ENCODE measurements at regions not wholly inside any gene's neighbourhood (a gene's known extent, or its start where the extent isn't known, plus 50 kb on each side); places are given as distances from the start of the nearest gene placed in this dataset.

DNA sequence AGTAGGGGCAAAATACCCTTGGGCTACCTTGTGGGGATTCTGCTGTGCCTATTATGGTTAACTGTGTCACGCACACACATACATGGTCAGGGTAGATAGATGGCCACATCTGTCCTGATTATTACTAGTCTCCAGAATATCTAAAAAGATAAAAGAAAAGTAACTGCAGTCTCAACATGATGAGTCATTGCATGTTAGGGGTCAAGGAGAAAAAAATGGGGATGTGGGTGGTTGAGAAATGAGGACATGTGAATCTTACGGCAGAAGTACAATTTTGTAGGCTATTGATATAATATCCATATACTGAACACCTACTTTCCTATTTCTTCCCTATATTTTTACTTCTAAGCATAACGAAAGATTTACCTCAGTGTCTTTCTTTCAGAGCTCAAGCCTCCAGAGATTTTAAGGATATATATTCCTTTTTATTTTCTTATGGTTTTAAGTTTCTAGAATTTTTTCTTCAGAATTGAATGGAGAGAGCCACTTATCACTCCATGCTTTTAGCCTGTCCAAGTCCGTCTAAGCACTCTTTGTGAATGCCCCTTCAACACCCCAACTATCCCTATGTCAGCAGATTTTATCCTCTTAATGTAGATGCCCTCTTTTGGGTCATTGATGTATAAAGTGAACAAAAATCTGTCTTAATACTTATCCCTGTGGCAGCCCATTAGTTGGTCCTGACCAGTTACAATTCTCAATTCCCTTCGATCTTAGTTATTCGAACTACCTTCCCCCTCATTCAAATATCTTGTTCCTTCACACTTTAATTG lies 642.2 kb downstream of the IQCM start:
- no peak overlapping the region for H4K12ac ChIP-seq (ENCODE audit: low read depth, low read length)
- H2AK5ac ChIP-seq (ENCODE audit: low read length): no peak overlapping the region
- H2BK12ac ChIP-seq (ENCODE audit: low read length): no peak overlapping the region
- H2AFZ ChIP-seq (ENCODE audit: insufficient read depth, low read length, poor library complexity): no peak overlapping the region
- 100% methylated on average over 2 of the region's 6 CpGs for WGBS (ENCODE audit: extremely low coverage, insufficient coverage, insufficient read length)
- H4K91ac ChIP-seq (ENCODE audit: low read depth, low read length): no peak overlapping the region
- no peak overlapping the region for H3K14ac ChIP-seq (ENCODE audit: low read length)
- no peak overlapping the region for H4K8ac ChIP-seq (ENCODE audit: low read depth, low read length)
- no peak overlapping the region for H2BK120ac ChIP-seq (ENCODE audit: insufficient read depth, low read length, poor library complexity)
- no peaks in the 10 kb centered on the region for H3K27me3 ChIP-seq (ENCODE audit: insufficient read depth, low read length)
- H3K79me1 ChIP-seq (ENCODE audit: low read length): no peaks in the 10 kb centered on the region
- no peak overlapping the region for H3K4me3 ChIP-seq (ENCODE audit: low read depth, low read length)
- DNase-seq: no peak
- no peaks in the 10 kb centered on the region for H3K79me2 ChIP-seq (ENCODE audit: control insufficient read depth, insufficient read depth, low read length, poor library complexity)
- no peaks in the 10 kb centered on the region for H3K36me3 ChIP-seq (ENCODE audit: control insufficient read depth in 1 of 2, insufficient read depth in 2 of 2, low read length in 2 of 2)
- no peak overlapping the region for H3K4ac ChIP-seq (ENCODE audit: low read depth, low read length)
- no peak overlapping the region for H2BK5ac ChIP-seq (ENCODE audit: low read depth, low read length, poor library complexity)
- H3K4me2 ChIP-seq (ENCODE audit: low read length): no peak overlapping the region
- H3K27ac ChIP-seq (ENCODE audit: low read depth, low read length): no peak overlapping the region
- H3K18ac ChIP-seq (ENCODE audit: low read length): no peak overlapping the region
- no peaks in the 10 kb centered on the region for H3K9me3 ChIP-seq (ENCODE audit: insufficient read depth, low read depth, low read length)
- H3K9ac ChIP-seq (ENCODE audit: low read length): no peak overlapping the region
- H3K23ac ChIP-seq (ENCODE audit: low read length): no peak overlapping the region
- H3K4me1 ChIP-seq (ENCODE audit: control insufficient read depth in 1 of 2, insufficient read depth in 2 of 2, low read length in 2 of 2): no peaks in the 10 kb centered on the region

- DNase-seq: no peak
- Histone ChIP-seq H2BK12ac (ENCODE audit: low read length) (no peak overlapping the region), H3K4me3 (ENCODE audit: low read depth, low read length) (no peak overlapping the region), H3K14ac (ENCODE audit: low read length) (no peak overlapping the region), H3K36me3 (ENCODE audit: control insufficient read depth in 1 of 2, insufficient read depth in 2 of 2, low read length in 2 of 2) (no peaks in the 10 kb centered on the region), H3K27ac (ENCODE audit: low read depth, low read length) (no peak overlapping the region), H3K9me3 (ENCODE audit: insufficient read depth, low read depth, low read length) (no peaks in the 10 kb centered on the region), H3K4ac (ENCODE audit: low read depth, low read length) (no peak overlapping the region), H4K8ac (ENCODE audit: low read depth, low read length) (no peak overlapping the region), H2BK120ac (ENCODE audit: insufficient read depth, low read length, poor library complexity) (no peak overlapping the region), H3K18ac (ENCODE audit: low read length) (no peak overlapping the region), H4K91ac (ENCODE audit: low read depth, low read length) (no peak overlapping the region), H3K4me2 (ENCODE audit: low read length) (no peak overlapping the region), H2BK5ac (ENCODE audit: low read depth, low read length, poor library complexity) (no peak overlapping the region), H2AK5ac (ENCODE audit: low read length) (no peak overlapping the region), H3K4me1 (ENCODE audit: control insufficient read depth in 1 of 2, insufficient read depth in 2 of 2, low read length in 2 of 2) (peaks cover 0 to 5% of the 10 kb centered on the region in 2 experiments), H3K79me2 (ENCODE audit: control insufficient read depth, insufficient read depth, low read length, poor library complexity) (no peaks in the 10 kb centered on the region), H3K27me3 (ENCODE audit: insufficient read depth, low read length) (no peaks in the 10 kb centered on the region), H3K9ac (ENCODE audit: low read length) (no peak overlapping the region), H3K79me1 (ENCODE audit: low read length) (no peaks in the 10 kb centered on the region), H3K23ac (ENCODE audit: low read length) (no peak overlapping the region), H4K12ac (ENCODE audit: low read depth, low read length) (no peak overlapping the region), H2AFZ (ENCODE audit: insufficient read depth, low read length, poor library complexity) (no peak overlapping the region)
- no CpG with 5 or more reads among the region's 2 CpGs for WGBS (ENCODE audit: extremely low coverage, insufficient coverage, insufficient read length)
These were observed 647.0 kb downstream of the IQCM start for GRCh38 chr4:149168645-149169044.

GRCh38 chr4:149166876-149167275 lies 648.8 kb downstream of the IQCM start:
- Histone ChIP-seq H3K79me1 (ENCODE audit: low read length) (no peaks in the 10 kb centered on the region), H3K27ac (ENCODE audit: low read depth, low read length) (no peak overlapping the region), H3K36me3 (ENCODE audit: control insufficient read depth in 1 of 2, insufficient read depth in 2 of 2, low read length in 2 of 2) (no peaks in the 10 kb centered on the region), H4K12ac (ENCODE audit: low read depth, low read length) (no peak overlapping the region), H2BK12ac (ENCODE audit: low read length) (no peak overlapping the region), H3K4me2 (ENCODE audit: low read length) (no peak overlapping the region), H2AFZ (ENCODE audit: insufficient read depth, low read length, poor library complexity) (no peak overlapping the region), H3K4ac (ENCODE audit: low read depth, low read length) (no peak overlapping the region), H4K91ac (ENCODE audit: low read depth, low read length) (no peak overlapping the region), H3K79me2 (ENCODE audit: control insufficient read depth, insufficient read depth, low read length, poor library complexity) (no peaks in the 10 kb centered on the region), H2AK5ac (ENCODE audit: low read length) (no peak overlapping the region), H3K14ac (ENCODE audit: low read length) (no peak overlapping the region), H4K8ac (ENCODE audit: low read depth, low read length) (no peak overlapping the region), H3K9ac (ENCODE audit: low read length) (no peak overlapping the region), H3K4me1 (ENCODE audit: control insufficient read depth in 1 of 2, insufficient read depth in 2 of 2, low read length in 2 of 2) (peaks cover 0 to 5% of the 10 kb centered on the region in 2 experiments), H3K4me3 (ENCODE audit: low read depth, low read length) (no peak overlapping the region), H2BK120ac (ENCODE audit: insufficient read depth, low read length, poor library complexity) (no peak overlapping the region), H3K18ac (ENCODE audit: low read length) (no peak overlapping the region), H2BK5ac (ENCODE audit: low read depth, low read length, poor library complexity) (no peak overlapping the region), H3K23ac (ENCODE audit: low read length) (no peak overlapping the region), H3K9me3 (ENCODE audit: insufficient read depth, low read depth, low read length) (no peaks in the 10 kb centered on the region), H3K27me3 (ENCODE audit: insufficient read depth, low read length) (no peaks in the 10 kb centered on the region)
- peak in 1 of 2 donors; percentile 68 for DNase-seq
- no CpG with 5 or more reads among the region's 2 CpGs for WGBS (ENCODE audit: extremely low coverage, insufficient coverage, insufficient read length)

GRCh38 chr4:149166365-149166764 lies 649.3 kb downstream of the IQCM start:
- WGBS (ENCODE audit: extremely low coverage, insufficient coverage, insufficient read length): no CpG with 5 or more reads among the region's 1 CpG

More at GRCh38 chr4:149166365-149166764, 649.3 kb downstream of the IQCM start:
- H3K27ac ChIP-seq (ENCODE audit: low read depth, low read length): no peak overlapping the region
- H2BK5ac ChIP-seq (ENCODE audit: low read depth, low read length, poor library complexity): no peak overlapping the region
- no peaks in the 10 kb centered on the region for H3K27me3 ChIP-seq (ENCODE audit: insufficient read depth, low read length)
- H3K79me1 ChIP-seq (ENCODE audit: low read length): no peaks in the 10 kb centered on the region
- H3K9me3 ChIP-seq (ENCODE audit: insufficient read depth, low read depth, low read length): no peaks in the 10 kb centered on the region
- H3K79me2 ChIP-seq (ENCODE audit: control insufficient read depth, insufficient read depth, low read length, poor library complexity): no peaks in the 10 kb centered on the region
- no peak overlapping the region for H3K23ac ChIP-seq (ENCODE audit: low read length)
- H3K18ac ChIP-seq (ENCODE audit: low read length): no peak overlapping the region
- peak in 1 of 2 donors; percentile 69 for DNase-seq
- no peak overlapping the region for H4K12ac ChIP-seq (ENCODE audit: low read depth, low read length)
- H2AFZ ChIP-seq (ENCODE audit: insufficient read depth, low read length, poor library complexity): no peak overlapping the region
- no peak overlapping the region for H4K8ac ChIP-seq (ENCODE audit: low read depth, low read length)
- H3K9ac ChIP-seq (ENCODE audit: low read length): no peak overlapping the region
- H2BK12ac ChIP-seq (ENCODE audit: low read length): no peak overlapping the region
- H2BK120ac ChIP-seq (ENCODE audit: insufficient read depth, low read length, poor library complexity): no peak overlapping the region
- peaks cover 0 to 5% of the 10 kb centered on the region in 2 experiments for H3K4me1 ChIP-seq (ENCODE audit: control insufficient read depth in 1 of 2, insufficient read depth in 2 of 2, low read length in 2 of 2)
- no peak overlapping the region for H3K4me3 ChIP-seq (ENCODE audit: low read depth, low read length)
- no peak overlapping the region for H3K4ac ChIP-seq (ENCODE audit: low read depth, low read length)
- no peak overlapping the region for H2AK5ac ChIP-seq (ENCODE audit: low read length)
- H4K91ac ChIP-seq (ENCODE audit: low read depth, low read length): no peak overlapping the region
- no peak overlapping the region for H3K4me2 ChIP-seq (ENCODE audit: low read length)
- no peak overlapping the region for H3K14ac ChIP-seq (ENCODE audit: low read length)
- H3K36me3 ChIP-seq (ENCODE audit: control insufficient read depth in 1 of 2, insufficient read depth in 2 of 2, low read length in 2 of 2): no peaks in the 10 kb centered on the region

Measured in trophoblast cell (in vitro differentiated cells and primary cell).